ENCODE measurements at regions not wholly inside any gene's neighbourhood (a gene's known extent, or its start where the extent isn't known, plus 50 kb on each side); places are given as distances from the start of the nearest gene placed in this dataset.

DNA sequence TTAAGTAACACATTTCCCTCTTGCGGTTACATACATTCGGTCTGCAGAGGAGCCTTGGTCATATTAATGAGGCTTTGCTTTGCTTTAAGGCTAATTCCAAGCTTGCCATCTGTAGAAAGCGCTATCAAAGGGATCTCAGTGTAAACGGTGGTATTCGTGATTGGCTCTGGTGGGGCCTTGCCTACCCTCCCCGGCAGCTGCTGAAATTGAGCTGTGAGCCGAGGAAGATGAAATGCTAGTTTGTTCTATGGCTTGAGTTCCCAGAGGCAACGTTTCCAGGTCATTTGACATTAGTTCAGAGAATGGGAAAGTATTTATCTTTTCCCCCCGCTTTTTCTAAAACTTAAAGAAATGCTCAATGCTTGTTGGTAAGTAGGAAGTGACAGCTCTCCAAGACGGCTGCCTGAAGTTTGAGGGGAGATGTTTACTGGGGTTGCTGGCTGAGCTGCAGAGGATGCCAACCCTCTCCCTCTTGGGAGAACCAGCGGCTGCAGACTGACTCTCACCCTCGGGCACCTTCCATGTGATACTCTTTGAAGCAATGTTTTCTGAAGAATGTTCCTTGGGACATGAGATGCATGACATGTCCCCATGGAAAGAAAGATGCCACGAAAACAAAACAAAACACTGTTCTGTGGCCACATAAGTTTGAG lies 458.7 kb upstream of the EEF2KMT start:
- no peak for TF ChIP-seq EZH2phosphoT487 (conservative IDR thresholded peaks at IDR 0.05; ENCODE audit: low read length)
- TF ChIP-seq, protein P1, sequence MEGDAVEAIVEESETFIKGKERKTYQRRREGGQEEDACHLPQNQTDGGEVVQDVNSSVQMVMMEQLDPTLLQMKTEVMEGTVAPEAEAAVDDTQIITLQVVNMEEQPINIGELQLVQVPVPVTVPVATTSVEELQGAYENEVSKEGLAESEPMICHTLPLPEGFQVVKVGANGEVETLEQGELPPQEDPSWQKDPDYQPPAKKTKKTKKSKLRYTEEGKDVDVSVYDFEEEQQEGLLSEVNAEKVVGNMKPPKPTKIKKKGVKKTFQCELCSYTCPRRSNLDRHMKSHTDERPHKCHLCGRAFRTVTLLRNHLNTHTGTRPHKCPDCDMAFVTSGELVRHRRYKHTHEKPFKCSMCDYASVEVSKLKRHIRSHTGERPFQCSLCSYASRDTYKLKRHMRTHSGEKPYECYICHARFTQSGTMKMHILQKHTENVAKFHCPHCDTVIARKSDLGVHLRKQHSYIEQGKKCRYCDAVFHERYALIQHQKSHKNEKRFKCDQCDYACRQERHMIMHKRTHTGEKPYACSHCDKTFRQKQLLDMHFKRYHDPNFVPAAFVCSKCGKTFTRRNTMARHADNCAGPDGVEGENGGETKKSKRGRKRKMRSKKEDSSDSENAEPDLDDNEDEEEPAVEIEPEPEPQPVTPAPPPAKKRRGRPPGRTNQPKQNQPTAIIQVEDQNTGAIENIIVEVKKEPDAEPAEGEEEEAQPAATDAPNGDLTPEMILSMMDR (IDR thresholded peaks at IDR 0.05; ENCODE audit: insufficient read depth, low read length, poor library complexity, severe bottlenecking): no peak

Measured in SU-DHL-6 (cell line).